Mesothelial cell of epicardium (in vitro differentiated cells): ENCODE measurements at regions not wholly inside any gene's neighbourhood (a gene's known extent, or its start where the extent isn't known, plus 50 kb on each side); places are given as distances from the start of the nearest gene placed in this dataset.

Experiments used
- DNase-seq, 2 experiments: peaks; one replicate each; pipeline ENCODE4 v3.0.0; 2021; ENCODE audit warnings: low spot score in 2 of 2; ENCODE audit not compliant: unreplicated experiment in 2 of 2
- H3K27ac Mint-ChIP-seq: 2 replicates; pipeline ENCODE4 v1.8.0; 2021; ENCODE audit warnings: mixed read lengths
- H3K27me3 Mint-ChIP-seq: 2 replicates; pipeline ENCODE4 v1.8.0; 2021; ENCODE audit warnings: low read depth, mixed read lengths
- H3K36me3 Mint-ChIP-seq: 2 replicates; pipeline ENCODE4 v1.8.0; 2021; ENCODE audit warnings: mixed read lengths
- H3K4me1 Mint-ChIP-seq: 2 replicates; pipeline ENCODE4 v1.8.0; 2021; ENCODE audit warnings: mixed read lengths
- H3K4me3 Mint-ChIP-seq: 2 replicates; pipeline ENCODE4 v1.8.0; 2021; ENCODE audit warnings: mild to moderate bottlenecking, moderate library complexity, mixed read lengths
- H3K9me3 Mint-ChIP-seq: 2 replicates; pipeline ENCODE4 v1.8.0; 2021; ENCODE audit warnings: mixed read lengths
- CTCF ChIP-seq: fragments of 200-600 bp; sonication (generic); IDR thresholded peaks from one replicate; pipeline ENCODE4 v1.5.0; 2021; ENCODE audit warnings: antibody characterized with exemption; ENCODE audit not compliant: unreplicated experiment

- DNase-seq: no peak
- Mint-ChIP-seq H3K36me3 (peaks cover 6% of the 10 kb centered on the region), H3K27ac (peak overlapping the region; percentile 91), H3K4me1 (peaks cover 23% of the 10 kb centered on the region), H3K9me3 (peaks cover 21% of the 10 kb centered on the region), H3K27me3 (no peaks in the 10 kb centered on the region), H3K4me3 (no peak overlapping the region)
- no peak for TF ChIP-seq CTCF
Observed at GRCh38 chr9:12972608-12973589, 198.1 kb downstream of the LURAP1L start.

GRCh38 chr9:12973710-12974109 is 198.9 kb downstream of the LURAP1L start:
- no peaks in the 10 kb centered on the region for H3K27me3 Mint-ChIP-seq
- DNase-seq: no peak
- H3K4me3 Mint-ChIP-seq: no peak overlapping the region
- peaks cover 25% of the 10 kb centered on the region for H3K4me1 Mint-ChIP-seq
- peaks cover 17% of the 10 kb centered on the region for H3K9me3 Mint-ChIP-seq
- peak overlapping the region; percentile 50 for H3K27ac Mint-ChIP-seq
- peaks cover 4% of the 10 kb centered on the region for H3K36me3 Mint-ChIP-seq
- no peak for TF ChIP-seq CTCF

DNA sequence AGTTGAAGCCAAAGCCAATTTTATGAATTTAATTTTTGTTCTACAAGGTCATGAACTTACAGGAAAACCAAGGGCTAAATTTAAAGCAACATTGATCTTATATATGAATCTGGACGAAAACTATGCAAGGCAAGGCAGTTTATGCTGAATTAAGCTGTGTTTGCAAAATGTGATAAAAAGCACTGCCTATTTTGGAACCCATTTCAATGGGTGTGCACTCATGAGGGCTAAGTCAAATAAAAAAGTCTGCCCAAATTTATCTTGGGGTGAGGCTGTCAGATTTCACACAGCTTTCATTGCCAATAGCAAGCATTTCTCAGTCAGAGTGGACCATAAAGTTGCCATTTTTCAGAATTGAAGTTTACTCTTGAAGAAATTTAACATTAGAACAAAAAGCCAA is 199.9 kb downstream of the LURAP1L start:
- H3K4me1 Mint-ChIP-seq: peaks cover 25% of the 10 kb centered on the region
- TF ChIP-seq CTCF: no peak

GRCh38 chr9:12975496-12975895 is 200.7 kb downstream of the LURAP1L start:
- Mint-ChIP-seq H3K4me3 (no peak overlapping the region), H3K27ac (peak overlapping the region; percentile 19), H3K9me3 (peaks cover 13% of the 10 kb centered on the region), H3K4me1 (peaks cover 32% of the 10 kb centered on the region), H3K36me3 (peaks cover 4% of the 10 kb centered on the region), H3K27me3 (no peaks in the 10 kb centered on the region)
- no peak for DNase-seq
- no peak for TF ChIP-seq CTCF

More for the DNA sequence above, 199.9 kb downstream of the LURAP1L start:
- Mint-ChIP-seq H3K36me3 (peaks cover 4% of the 10 kb centered on the region), H3K9me3 (peaks cover 17% of the 10 kb centered on the region), H3K27me3 (no peaks in the 10 kb centered on the region), H3K4me3 (no peak overlapping the region), H3K27ac (peak overlapping the region; percentile 34)
- DNase-seq: no peak

GRCh38 chr9:12980085-12980851 is 205.4 kb downstream of the LURAP1L start:
- peak overlapping the region; percentile 84 for H3K27ac Mint-ChIP-seq
- no peak overlapping the region for H3K4me3 Mint-ChIP-seq
- peaks cover 7% of the 10 kb centered on the region for H3K36me3 Mint-ChIP-seq
- DNase-seq: no peak
- no peaks in the 10 kb centered on the region for H3K27me3 Mint-ChIP-seq
- H3K4me1 Mint-ChIP-seq: peaks cover 26% of the 10 kb centered on the region
- peaks cover 16% of the 10 kb centered on the region for H3K9me3 Mint-ChIP-seq
- no peak for TF ChIP-seq CTCF
